Activated effector memory CD4-positive, alpha-beta T cell treated with Interleukin-2 at 50 U/mL for 16 hours (primary cell): ENCODE measurements at regions not wholly inside any gene's neighbourhood (a gene's known extent, or its start where the extent isn't known, plus 50 kb on each side); places are given as distances from the start of the nearest gene placed in this dataset.

ENCODE experiments used
- DNase-seq: peaks from one replicate; pipeline ENCODE4 v3.0.0-alpha.2; 2020

- DNase-seq: no peak
Observed at GRCh38 chr17:71315568-71315967, 805.3 kb upstream of the SOX9 start.

GRCh38 chr17:71316176-71316897, 804.5 kb upstream of the SOX9 start:
- DNase-seq: no peak

DNA sequence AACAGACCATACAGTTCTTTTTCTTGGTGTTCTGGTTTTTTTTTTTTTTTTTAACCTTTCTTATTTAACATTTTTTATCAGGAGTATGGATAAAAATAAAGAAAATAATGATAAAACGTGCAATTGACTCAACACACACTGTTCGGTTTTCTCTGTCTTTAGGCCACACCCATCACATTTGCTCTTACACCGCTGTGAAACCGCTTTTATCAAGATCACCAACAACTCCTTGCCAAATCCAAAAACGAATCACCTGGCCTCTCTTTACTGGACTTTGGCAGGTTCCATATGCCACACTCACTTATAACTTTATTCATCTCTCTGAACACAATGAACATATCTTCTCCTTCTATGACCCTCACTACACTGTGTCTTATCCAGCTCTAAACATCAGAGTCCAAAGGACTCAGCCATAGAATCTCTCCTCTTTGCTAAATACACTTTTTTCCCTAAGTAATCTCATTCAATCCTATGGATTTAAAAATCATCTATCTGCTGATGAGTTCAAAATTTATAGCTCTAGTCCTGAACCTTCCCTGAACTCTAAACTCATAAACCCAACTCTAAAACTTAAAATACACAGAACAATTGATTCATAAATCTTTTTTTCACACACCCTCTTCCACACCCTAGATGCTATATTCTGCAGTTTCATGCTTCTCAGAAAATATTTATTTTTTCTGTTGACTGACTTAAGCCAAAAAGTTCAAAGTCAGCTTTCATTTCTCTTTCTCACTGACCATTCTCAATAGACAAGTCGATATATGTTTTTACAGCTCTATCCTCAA, 800.6 kb upstream of the SOX9 start:
- DNase-seq: no peak

DNA sequence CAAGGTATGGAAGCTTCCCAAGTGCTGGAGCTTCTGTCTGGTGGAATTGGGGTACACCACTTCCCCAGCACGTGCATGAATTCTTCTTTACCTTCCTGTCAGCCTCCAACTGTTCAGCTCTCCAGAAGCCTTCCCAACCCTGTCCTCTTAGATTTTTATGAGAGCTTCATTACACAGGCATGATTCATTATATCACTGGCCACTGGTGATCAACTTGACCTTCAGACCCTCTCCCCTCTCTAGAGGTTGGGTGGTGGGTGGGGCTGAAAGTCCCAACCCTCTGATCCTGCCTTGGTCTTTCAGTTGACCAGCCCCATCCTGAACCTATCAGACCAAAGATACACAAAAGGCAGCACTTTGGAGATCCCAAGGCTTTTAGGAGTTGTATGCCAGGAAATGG, 795.7 kb upstream of the SOX9 start:
- DNase-seq: no peak

GRCh38 chr17:71325886-71326285, 794.9 kb upstream of the SOX9 start:
- no peak for DNase-seq

DNA sequence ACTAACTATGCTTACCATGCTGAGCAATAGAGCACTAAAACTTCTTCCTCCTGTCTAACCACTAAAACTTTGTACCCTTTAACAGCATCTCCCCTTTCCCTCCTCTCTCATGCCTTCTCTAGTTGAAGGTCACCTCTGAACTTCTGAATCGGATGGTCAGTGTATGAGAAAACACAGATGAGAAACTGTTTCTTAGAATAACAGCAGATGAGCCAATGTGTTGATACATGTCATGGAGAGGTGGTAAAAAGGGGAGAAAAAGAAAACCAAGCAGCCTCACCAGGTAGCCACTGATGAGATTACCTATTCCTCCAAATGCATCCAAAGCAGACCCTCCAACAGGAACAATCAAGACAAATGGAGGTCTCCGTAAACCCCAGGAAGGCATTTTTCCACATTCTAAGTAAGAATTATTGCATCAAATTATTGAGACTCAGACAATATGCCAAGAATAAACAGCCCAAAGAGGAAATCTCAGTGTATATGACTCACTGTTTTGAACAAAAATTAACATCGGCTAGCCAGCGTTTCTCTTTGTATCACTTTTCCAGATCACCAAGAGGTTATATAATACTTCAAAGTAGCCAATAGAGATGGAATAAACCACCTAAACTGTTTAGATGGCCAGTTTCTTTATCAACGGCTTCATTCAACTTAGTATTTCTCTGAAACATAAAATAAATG, 793.3 kb upstream of the SOX9 start:
- no peak for DNase-seq

DNA sequence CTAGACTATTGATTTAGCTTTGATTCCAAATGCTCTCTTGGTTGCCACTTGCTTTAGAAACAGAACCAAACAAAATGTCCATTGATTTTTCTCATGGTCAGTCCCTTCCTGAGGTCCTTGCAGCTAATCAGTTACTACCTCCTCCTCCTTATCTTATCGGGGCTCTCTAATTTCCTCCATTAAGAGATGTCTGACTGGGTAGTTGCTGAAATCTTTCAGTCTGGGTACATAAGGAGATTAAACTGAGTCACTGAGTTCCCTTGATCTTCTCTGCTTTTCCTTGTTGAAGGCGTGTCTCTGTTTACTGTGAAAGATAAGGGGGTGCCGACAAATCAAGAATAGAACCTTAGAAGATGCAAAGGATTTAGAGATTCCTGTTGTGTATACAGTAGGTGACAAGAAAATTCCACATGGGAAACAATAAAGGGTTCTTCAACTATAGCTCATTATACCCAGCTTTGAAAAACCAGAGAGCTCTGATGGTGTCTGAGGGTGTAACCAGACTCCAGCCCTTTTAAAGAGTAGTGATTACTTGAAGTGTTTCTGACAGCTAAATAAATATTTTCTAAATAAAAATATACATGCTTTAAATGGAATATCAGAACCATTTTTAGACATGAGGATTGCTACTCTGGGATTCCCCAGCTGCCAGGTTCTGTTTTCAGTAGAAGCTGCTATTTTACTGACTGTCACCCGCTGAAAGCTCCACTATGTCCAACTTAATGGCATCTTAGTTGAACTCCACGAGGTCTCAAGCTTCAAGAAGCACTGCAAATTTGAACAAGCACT, 791.3 kb upstream of the SOX9 start:
- DNase-seq: no peak

GRCh38 chr17:71330099-71330375, 790.8 kb upstream of the SOX9 start:
- no peak for DNase-seq

- no peak for DNase-seq
Observed at GRCh38 chr17:71331754-71332325, 789.0 kb upstream of the SOX9 start.

- DNase-seq: no peak
Observed at GRCh38 chr17:71334048-71334751, 786.6 kb upstream of the SOX9 start.

GRCh38 chr17:71335212-71335611, 785.6 kb upstream of the SOX9 start:
- DNase-seq: no peak

DNA sequence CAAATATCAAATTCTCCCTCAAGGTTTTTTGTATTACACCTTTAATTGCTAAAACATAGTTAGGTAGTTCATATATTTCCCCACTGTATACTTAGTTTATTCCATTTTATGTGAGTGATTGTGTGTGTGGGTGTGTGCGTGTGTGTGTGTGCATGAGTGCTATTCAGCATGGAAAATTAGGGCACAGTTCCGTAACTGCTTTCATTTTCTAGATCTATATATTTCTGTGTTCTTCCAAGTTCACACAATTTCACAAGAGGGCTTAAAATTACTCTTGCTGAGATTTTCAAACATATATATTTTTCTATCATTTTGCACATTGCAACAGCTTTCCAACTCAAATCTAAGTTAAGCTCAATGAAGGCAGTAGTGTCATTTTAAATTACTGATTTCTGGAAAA, 782.9 kb upstream of the SOX9 start:
- DNase-seq: no peak

DNA sequence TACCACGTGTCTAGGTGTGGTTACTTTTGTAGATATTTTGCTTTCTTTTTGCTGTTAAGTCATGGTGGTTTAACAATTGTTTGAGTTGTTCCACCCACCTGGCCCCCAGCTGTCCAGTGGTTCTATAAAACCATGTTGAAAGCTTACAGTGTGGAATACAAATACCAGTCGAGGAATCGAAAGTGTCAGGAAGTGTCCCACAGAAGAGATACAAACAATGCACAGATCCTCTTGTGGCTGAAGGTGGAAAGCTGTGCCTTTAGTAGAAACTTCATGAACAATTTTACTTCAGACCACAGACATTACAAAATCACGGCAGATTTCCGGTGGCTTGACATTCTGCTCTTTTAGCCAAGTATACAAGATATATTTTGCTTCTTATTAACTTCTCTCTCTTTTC, 782.4 kb upstream of the SOX9 start:
- DNase-seq: no peak

DNA sequence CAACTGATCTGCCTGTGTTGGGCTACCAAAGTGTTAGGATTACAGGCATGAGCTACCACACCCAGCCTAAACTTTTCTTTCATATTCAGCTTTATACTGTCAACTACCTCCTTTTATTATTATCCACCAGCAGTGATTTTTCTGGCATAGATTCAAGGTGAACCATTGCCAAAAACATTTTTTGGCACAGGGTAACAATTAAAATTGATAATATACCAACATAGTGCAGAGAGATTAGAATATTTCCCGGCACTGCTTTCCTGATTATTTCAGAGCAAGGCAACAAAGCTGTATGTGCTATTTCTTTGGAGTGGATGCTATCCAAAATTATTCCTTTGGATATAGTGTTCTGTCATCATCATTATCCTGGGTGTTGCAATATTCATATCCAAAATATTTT, 781.6 kb upstream of the SOX9 start:
- DNase-seq: no peak

DNA sequence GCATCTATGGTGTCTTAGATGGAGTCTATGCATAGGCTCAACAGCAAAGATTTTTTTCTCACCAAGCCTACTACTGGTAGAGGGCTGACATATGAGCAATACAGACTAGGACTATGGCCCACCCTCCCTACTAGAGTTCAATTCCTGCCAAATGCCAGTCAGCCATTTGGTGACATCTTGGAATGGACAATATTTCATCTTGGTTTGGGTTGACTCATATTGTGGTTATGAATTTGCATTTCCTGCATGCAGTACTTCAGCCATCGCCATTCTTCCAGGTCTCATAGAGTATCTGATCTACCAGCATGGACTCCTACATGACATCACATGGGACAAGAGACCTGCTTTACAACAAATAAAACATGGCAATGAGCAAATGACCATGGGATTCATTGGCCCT, 778.1 kb upstream of the SOX9 start:
- DNase-seq: no peak

DNA sequence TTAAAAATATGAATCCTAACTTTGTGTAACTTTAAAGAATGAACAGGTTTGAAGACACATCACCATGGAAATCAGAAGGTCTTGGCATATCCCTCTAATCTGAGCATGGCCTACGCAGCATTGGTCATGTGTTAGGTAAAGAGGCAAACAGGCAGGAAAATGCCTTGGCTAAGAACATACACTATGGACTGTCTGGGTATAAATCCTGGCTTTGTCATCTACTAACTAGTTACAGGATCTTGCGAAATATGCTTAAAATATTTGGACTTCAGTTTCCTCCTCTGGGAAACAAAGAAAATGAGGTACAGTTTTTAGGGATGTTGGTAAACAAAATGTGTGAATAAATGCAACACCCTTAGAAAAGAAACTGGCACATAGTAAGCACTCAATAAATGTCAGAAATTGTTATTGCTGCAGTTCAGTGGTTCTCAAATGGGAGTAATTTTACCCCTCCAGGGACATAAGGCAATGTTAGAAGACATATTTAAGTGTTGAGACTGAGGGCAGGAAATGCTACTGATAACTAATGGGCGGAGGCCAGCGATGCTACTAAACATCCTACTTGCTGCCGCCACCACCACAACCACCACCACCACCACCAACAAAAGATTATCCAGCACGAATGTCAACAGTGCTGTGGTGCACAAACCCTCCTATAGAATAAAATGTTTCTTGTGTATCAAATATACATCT, 770.8 kb upstream of the SOX9 start:
- DNase-seq: no peak

GRCh38 chr17:71360301-71360700, 760.5 kb upstream of the SOX9 start:
- DNase-seq: no peak

GRCh38 chr17:71361656-71362450, 759.0 kb upstream of the SOX9 start:
- no peak for DNase-seq

- no peak for DNase-seq
Observed at GRCh38 chr17:71363661-71364060, 757.2 kb upstream of the SOX9 start.

- no peak for DNase-seq
Observed at GRCh38 chr17:71371809-71372208, 749.0 kb upstream of the SOX9 start.

DNA sequence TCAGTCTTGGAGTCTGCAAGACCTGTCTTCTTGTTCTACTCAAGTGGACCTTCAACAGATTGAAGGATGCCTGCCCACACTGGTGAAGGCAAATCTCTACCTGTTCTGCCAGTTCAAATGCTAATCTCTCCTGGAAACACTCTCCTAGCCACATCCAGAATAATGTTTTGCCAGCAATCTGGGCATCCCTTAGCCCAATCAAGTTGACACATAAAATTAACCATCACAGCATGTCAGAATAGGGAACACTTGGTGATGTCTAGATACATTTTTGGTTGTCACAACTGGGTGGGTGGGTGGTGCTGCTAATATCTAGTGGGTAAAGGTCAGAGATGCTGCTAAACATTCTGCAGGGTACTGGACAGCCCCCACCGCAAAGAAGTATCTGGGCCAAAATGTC, 744.9 kb upstream of the SOX9 start:
- no peak for DNase-seq
